GM12878 (cell line): ENCODE measurements at regions not wholly inside any gene's neighbourhood (a gene's known extent, or its start where the extent isn't known, plus 50 kb on each side); places are given as distances from the start of the nearest gene placed in this dataset.

Experiments
- CBFB ChIP-seq: IDR thresholded peaks from 2 replicates; pipeline ENCODE4 v1.6.1; 2016; ENCODE audit warnings: antibody characterized with exemption, low read depth
- EP300 ChIP-seq, 2 experiments: fragments of 150-350 bp in 1 of 2; IDR thresholded peaks; 2 replicates each; pipeline ENCODE4 v1.6.1; 2011 to 2012; ENCODE audit warnings: low read depth in 2 of 2, low read length in 2 of 2, borderline replicate concordance in 1 of 2, improper control_type of control experiment in 1 of 2, inconsistent platforms in 1 of 2; ENCODE audit not compliant: control insufficient read depth in 1 of 2
- IRF5 ChIP-seq: fragments of 450-650 bp; IDR thresholded peaks from 2 replicates; pipeline ENCODE4 v1.6.1; 2017; ENCODE audit warnings: borderline replicate concordance
- TF ChIP-seq, protein P1 (sequence below): IDR thresholded peaks from 2 replicates; pipeline ENCODE4 v1.6.1; 2011; ENCODE audit warnings: mild to moderate bottlenecking, low read depth, low read length, moderate library complexity; ENCODE audit not compliant: insufficient replicate concordance

GRCh38 chr12:130216031-130216430 is 53.8 kb downstream of the FZD10 start:
- no peak for TF ChIP-seq IRF5
- TF ChIP-seq CBFB: no peak
- no peak for TF ChIP-seq EP300 (IDR thresholded peaks at IDR 0.05; ENCODE audit: borderline replicate concordance in 1 of 2, control insufficient read depth in 1 of 2, low read depth in 2 of 2, low read length in 2 of 2)
- TF ChIP-seq, protein P1, sequence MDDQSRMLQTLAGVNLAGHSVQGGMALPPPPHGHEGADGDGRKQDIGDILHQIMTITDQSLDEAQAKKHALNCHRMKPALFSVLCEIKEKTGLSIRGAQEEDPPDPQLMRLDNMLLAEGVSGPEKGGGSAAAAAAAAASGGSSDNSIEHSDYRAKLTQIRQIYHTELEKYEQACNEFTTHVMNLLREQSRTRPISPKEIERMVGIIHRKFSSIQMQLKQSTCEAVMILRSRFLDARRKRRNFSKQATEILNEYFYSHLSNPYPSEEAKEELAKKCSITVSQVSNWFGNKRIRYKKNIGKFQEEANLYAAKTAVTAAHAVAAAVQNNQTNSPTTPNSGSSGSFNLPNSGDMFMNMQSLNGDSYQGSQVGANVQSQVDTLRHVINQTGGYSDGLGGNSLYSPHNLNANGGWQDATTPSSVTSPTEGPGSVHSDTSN: no peak
